GM21515 (cell line): ENCODE measurements at regions not wholly inside any gene's neighbourhood (a gene's known extent, or its start where the extent isn't known, plus 50 kb on each side); places are given as distances from the start of the nearest gene placed in this dataset.
A peak's percentile ranks its signal among the peaks of the same experiment; 100 is the strongest.
"Not testable (repeated sequence)": the region's sequence is repeated elsewhere in the genome, so short reads cannot be mapped to it uniquely, and the experiment has no call there.

ENCODE experiments used
- ATAC-seq: cut with Tn5 transposase; IDR thresholded peaks from one replicate; pipeline ENCODE4 v1.9.1; 2021; ENCODE audit not compliant: unreplicated experiment

DNA sequence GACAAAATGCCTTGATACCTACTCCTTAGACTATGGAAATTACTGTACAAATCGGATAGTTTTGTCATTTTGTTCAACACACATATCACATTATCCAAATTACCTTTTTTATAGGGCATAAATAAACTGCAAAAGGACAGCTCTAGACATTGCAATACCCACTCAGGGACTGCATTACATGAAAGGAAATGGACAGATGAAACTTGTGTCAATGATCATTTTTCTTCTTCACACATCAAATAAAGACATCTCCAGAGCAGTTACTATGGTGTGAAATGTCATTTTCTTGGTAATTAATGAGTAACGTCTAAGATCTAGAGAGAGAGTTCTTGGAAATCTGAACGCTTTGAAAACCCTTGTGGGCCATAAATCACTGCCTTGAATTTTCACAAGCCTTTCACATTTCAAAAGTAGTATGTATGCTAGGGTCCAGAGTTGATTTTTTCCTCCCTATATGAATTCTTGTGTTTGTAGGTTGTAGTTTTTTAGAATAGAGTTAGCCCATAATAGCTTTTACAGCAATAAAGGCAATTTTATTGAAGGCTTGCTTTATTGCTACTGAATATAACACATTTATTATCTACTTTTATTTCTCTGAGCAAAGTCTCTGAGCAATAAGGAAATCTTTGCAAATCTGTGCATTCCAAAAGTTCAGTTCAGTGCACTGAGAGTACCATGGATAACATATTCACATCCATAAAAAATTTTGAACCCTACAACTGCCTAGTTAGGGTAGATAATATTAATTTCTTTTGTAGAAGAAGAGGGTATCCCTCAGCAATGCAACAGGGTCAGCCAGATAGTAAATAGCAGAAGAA, 358.0 kb upstream of the PCSK5 start:
- ATAC-seq: no peak

DNA sequence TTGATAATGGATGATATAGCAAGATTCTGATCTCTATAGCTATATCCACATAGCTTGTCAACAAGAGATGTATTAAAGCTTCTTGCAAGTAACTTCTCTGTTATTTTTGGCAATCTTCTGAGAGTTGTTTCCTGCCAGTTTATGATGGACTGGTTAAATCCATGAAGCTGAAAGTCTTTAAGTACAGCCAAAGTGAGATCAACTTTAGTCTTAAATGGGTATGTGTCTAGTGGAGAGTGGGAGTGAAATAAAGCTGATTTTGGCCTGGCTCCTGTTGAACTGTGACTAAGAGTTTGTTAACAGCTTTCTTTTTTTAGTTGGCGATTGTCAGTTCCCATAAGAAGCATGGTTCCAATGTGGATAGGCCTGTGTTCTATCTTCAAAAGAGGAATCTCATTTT, 350.9 kb upstream of the PCSK5 start:
- no peak for ATAC-seq

DNA sequence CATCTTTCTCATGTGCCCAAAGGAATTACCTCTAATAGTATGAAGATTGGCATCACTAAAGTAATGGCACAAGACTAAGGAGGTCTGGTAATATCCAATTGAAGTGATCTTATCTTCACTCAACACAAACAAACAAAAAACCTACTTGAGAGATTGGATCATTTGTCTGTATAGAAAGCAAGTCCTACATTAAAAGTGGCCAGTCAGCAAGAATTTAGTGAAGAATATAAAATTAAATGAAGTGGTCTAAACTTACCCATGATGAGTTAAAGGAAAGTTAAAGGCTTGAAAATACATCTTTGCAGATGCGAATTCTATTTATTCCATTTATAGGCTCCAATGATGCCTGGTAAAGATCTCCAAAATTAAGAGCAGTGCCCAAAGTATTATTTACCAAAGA, 350.3 kb upstream of the PCSK5 start:
- no peak for ATAC-seq

DNA sequence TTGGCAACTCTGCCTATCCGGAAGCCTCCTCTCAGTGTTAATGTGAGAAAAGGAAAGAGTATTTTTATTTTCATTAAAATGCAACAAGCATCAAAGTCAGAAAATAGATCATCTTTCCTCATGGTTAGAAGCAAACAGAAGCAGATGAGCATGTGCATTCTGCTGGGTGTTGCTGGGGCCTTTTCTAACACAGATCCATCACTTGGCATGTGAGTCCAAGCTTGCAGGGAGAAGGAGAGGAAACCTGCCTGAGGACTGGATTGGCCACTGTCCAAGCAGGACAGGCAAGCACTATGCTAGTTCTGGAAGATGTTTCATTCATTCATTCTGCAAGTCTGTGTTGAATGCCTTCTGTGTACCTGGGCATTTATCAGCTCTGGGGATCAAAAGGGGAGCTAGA, 348.7 kb upstream of the PCSK5 start:
- no peak for ATAC-seq

DNA sequence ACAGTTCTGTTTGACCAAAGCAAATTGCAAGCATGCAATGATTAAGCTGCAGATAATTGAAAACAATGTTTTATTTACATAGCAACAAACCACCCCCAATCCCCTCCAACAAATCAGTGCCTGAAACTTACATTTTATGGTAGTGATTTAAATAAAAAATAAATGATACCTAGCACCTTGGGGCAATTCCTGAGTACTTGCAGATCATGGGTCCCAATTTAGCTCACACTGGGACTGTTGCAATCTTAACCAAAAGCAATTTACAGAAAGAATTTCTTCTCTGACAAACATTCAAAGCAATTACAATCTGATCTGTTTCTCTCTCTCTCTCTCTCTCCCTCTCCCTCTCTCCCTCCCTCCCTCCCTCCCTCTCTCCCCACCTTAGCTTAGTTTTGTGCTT, 345.7 kb upstream of the PCSK5 start:
- no peak for ATAC-seq

DNA sequence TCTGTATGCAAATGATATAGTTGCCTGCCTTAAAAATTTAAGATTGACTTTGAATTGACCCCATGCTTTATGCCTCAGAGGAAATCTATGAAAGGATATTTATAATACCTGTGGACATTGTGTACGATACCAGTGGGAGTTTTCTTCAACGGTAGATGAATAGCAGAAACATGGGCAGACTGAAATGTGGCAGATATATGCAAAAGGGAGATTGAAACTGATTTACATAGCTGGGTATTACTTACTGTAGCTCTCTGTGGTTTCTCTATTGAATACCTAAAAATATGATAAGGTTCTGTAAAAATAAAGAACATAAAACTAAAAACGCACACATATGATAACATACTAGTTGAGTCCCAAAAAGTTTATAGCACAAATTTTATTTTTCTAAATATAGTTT, 345.2 kb upstream of the PCSK5 start:
- ATAC-seq: no peak

DNA sequence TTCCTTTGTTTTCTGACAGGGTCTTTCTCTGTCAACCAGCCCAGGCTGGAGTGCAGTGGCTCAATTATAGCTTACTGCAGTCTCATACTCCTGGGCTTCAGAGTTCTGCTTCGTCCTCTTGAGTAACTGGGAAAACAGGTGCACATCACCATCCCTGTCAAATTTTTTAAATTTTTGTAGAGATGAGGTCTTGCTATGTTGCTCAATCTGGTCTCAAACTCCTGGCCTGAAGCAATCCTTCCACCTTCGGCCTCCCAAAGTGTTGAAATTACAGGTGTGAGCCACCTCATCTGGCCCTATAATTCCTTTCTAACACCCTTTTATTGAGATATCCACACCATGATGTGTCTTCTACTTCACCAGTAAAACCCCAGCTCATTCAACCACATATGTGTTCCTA, 341.6 kb upstream of the PCSK5 start:
- ATAC-seq: no peak

DNA sequence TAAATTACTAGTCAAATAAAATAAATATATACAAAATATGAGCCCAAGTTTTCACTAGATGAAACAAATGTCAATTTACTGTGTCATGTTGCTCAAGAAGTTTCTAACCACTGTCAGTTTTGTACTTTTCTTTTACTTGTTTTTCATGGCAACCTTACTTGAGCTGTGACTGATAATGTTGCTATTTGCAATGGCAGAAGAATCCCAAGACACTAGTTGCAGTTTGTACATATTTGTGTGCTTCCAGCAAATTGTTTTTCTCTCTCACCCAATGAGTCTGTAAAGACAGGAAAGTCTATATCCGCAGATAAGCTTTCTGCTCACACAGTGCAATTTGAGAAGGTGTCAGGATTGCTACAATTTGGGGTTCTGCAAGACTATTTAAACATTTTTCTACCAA, 338.6 kb upstream of the PCSK5 start:
- no peak for ATAC-seq

DNA sequence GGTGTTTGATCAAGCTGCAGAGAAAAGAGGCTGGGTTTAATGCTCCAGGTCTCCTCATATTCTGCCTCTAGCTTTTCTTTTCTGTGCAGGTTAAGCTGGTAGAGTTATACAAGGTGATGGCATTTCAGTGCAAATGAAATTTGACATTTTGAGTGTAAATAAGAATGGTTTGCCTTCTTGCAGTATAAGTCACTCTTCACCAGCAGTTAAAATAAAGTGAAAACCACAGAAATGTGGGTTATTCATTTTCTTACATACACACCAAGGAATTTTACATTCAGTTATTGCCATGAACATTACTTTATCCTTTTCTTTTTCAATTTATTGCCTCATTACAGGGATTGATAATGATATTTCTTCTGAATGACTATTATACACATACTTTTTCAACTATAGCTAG, 337.5 kb upstream of the PCSK5 start:
- no peak for ATAC-seq

DNA sequence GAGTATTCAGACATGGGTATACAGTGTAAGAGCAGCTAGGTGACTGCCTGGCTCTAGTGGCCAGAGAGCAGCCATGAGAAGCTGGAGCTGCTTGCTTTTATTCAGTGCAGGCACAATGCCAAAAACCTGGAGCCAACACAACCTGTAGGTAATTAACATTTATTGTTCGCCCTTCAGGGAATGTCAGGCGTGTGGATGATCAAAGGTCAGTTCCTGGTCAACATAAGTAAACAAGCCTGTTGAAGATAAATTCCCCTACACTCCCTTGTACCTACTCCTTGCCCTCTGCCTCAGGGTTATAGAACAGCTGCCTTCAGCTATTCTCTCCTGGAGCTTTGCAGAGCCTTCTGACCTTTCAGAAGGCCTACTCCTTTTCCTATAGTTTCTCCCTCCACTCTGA, 323.7 kb upstream of the PCSK5 start:
- ATAC-seq: not testable (repeated sequence)

DNA sequence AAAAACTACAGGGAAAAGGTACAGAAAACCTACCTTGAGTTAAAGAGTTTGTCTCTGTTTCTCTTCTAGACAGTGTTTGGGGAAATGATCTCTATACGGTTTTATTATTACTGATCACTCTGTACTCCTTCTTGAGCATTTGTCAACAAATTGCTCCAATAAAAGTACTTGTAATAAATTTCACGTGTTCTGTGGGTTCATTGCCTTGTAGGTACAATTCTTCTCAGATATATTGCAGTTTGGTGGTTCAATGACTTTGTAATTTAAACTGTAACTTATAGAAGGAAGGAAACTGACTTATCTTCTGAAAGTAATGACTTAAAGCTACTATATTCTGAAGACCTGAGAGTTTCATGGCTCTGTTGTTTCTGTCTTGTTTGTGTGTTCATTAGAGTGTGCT, 319.9 kb upstream of the PCSK5 start:
- ATAC-seq: no peak

DNA sequence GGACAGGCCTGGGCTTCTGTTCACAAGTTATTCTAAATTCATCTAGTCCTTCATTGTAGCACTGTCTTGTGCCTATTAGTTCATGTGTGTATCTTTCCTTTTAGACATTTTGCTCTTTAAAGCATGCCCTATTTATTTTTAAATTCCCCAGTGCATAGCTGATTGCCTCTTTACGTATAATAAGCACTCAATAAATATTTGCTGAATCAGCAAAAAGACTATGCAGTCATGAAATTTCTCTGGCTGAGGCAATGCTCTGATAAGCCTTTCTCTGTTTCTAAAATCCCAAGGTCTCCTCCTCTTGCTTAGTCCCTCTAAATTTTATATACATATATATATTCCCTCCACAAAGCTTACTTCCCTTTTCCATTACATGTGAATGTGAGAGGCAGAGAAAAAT, 315.9 kb upstream of the PCSK5 start:
- ATAC-seq: no peak

DNA sequence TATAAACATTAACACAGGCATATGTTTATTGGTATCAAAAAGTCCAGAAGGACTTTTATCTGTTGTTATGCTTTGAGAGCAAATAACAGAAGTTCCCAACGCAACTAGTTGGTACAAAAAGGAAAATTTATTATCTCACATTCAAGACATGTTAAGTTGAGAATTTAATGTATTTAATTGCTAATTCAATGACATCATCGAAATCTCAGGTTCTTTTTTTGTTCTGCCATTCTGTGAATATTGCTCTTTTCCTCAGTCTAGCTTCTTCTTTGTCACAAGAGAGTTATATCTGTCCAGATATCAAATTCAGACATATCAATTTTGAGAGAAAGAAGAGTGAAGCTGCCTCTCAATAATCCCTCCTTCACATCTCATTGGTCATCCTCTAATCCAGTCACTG, 307.6 kb upstream of the PCSK5 start:
- ATAC-seq: no peak

DNA sequence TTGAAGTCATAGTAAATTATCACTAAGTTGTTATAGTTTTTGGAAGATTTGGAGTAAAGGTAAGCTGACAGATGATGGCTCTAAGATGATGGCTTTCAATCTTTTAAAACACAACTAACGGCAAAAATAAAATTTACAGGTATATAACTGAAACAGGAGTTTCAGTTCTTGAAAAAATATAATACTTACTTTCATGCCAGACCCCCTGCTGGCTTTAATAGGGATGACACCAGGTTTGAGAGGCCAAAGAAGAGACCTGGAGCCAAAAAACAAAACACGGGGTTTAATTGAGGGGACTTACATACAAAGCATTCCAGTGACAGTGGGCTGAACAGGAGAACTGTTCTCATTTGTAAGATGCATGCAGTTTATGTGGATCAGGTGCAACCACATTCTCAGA, 301.7 kb upstream of the PCSK5 start:
- ATAC-seq: peak; percentile 55

DNA sequence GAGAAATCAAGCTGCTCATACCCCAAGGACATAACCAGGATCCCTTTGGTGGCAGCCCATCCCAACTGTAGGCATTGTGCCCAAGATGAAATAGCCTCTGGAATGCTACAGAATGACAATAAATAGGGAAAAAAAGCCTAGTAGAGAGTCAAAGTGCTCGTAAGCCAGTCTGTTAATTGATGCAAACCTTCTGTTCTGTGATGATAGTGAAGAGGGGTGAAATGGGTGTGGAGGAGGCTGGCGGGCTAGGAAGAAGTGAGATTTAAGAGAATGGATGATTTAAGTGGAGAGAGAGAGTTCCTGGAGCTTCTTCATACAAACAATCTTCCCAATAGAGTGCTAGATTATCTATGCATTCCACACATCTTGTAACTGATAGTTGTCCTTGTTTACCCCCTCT, 301.0 kb upstream of the PCSK5 start:
- ATAC-seq: no peak

DNA sequence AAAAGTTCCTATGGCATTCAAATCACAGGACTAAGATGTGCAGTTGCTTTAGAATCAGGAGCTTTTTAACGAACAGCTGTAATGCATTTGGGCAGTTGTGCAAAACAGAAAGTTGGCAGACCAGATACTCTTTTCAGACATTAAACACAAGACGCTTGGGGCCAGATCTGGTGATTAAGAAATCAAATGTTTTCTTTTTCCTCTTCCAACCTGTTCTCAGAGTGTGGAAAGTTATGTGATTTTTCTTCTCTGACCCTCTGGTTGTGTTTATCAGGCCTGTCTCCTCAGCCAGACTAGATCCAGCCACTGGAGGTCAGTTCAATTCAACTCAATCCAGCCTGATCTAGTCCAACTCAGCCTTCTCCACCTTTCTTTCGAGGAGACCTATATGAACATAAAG, 298.5 kb upstream of the PCSK5 start:
- no peak for ATAC-seq

DNA sequence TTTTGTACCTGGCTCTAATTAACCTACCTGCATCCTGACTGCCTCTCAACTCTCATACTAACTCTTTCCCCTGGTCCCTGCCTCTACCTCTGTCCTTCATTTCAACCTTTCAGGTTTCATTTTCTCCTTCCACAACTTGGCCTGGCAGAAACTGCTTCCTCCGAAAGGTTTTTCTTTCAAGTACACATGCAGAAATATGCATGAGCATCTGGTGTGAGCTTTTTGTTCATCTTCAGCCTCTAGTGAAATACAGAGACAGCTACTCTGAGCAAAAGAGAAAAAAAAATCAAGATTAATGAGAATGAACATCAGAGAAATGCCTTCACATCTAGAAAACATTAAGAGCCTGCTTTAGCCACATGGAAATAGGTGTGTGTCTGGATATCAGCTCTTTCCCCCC, 297.9 kb upstream of the PCSK5 start:
- no peak for ATAC-seq

DNA sequence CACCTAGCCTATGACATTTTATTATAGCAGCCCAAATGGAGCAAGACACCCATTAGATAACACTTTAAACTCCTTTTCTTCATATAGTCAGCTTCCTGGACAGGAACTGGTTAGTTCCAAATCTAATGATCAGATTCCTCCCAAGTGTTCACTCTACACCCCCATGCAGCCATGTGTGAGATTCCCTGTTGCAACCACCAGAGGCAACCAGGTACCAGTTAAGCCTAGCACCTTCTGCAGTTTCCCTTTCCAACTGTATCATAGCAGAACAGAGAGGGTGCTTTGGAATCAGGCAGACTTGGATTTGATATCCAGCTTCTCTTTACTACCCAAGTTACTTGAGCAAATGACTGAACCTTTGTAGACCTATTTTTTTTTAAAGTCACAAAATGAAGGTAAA, 296.6 kb upstream of the PCSK5 start:
- ATAC-seq: no peak

DNA sequence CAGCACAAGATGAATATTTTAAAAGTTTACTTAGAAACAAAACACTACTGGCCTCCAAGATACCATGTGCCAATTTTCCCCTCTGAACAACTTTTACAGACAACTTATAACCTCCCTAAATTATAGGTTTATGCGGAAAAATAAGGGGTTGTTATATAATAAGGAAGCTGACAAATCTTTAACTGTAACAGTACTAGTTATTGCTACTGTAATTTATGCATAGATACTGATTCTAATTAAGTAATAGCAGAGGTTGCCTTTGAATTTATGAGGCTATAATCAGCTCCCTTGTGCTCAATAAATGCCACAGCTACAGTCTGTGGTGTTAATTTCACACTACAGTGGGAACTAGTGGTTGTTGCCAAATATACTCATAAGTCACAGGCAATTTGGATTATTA, 291.3 kb upstream of the PCSK5 start:
- ATAC-seq: no peak

DNA sequence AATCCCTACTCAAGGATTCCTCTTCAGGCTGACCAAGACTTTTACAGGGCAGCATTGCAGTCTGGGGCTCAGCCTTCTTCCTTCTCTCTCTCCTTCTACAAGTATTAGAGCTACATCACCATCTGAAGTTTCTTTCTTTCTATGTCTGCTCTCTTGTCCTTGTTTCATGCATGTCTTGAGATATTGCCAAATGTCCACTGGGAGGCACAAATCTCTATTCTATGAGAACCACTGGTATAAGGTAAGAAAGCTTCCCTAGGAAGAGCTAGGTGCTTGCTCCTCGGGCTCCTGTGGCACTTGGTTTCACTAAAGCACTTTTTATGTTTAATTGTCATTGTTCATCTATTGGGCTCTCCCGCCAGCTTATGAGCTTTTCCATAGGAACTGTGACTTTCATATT, 289.2 kb upstream of the PCSK5 start:
- no peak for ATAC-seq

DNA sequence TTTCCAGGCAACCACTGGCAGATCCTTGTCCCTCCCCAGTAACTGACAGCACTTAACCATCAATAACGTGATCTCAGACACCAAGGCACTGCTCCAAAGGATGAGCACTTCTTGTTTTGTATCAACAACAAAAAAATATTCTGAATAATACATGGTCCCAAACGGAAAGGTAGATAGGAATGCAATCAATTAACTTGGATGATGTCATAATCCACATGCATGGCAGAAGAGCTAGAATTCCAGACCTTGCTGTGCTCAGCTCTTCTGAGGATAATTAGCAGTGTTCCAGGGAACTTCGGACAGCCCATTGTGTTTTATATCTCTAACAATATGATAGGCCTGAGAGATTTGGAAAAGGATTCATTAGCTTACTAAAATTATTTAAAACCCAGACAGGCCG, 288.4 kb upstream of the PCSK5 start:
- no peak for ATAC-seq

DNA sequence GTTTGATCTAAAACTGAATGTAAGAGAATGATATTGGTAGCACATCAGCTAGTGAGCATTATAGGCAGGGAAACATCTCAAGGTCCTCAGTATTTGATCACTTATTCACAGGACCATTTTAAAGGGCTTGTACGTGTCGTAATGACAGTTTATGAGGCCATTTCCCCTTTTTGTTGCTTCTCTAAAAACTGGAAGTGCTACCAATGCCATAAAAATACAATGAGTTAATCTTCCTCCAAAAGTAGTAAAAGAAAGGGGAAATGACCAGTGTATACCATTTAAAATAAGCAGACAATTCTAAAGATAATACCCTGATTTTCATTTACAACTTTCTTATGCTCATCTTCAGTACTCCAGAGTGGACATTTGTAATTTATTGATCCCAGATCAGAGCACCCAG, 285.8 kb upstream of the PCSK5 start:
- no peak for ATAC-seq

DNA sequence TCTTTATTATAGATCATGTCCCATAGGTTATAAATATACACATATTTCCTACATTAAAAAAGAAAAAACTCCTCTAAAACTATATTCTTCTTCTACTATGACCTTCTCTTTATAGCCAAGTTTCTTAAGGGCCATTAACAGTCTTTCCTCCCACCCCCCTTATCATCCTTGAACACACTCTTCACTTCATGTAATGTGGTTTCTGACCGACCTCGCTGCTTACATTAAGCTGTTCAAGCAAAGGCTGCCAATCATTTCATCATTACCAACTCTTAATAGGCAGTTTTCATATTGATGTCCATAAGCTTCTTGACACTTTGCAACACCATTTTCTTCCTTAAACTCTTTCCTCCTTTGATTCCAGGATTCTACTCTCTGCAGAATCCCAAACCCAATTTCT, 283.0 kb upstream of the PCSK5 start:
- no peak for ATAC-seq
